ENCODE measurements at regions not wholly inside any gene's neighbourhood (a gene's known extent, or its start where the extent isn't known, plus 50 kb on each side); places are given as distances from the start of the nearest gene placed in this dataset.

DNA sequence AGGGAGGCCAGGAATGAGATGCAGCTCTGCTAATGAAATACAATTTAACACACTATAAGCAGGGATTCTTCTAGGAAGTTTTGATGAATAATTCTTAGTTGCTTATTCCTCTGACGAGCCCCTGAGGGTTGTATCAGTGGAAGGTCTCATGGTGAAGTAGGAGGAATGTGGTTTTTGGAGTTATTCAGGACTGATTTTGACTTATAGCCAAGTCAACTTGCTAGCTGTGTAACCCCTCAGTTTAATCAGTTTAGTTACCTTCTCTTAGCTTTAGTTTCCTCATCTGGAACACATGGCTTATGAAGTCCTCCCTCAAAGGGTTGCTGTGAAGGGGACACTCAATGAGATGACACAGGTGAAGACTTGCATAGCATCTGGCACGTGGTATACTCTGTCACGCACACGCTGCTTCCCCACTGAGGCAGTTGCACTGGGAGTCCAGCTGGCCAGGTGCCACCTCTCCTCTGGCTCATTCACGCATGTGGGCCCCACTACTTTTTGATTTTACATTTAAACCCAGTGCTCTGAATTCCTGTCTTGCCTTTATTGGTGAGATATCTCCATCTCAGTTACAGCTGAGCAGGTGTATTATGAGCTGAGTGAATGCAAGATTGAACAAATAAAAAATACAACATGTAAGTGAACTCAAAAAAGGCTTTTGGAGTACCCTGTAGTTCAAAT is 415.0 kb downstream of the ARHGEF28 start:
- peak; percentile 34 for DNase-seq

DNA sequence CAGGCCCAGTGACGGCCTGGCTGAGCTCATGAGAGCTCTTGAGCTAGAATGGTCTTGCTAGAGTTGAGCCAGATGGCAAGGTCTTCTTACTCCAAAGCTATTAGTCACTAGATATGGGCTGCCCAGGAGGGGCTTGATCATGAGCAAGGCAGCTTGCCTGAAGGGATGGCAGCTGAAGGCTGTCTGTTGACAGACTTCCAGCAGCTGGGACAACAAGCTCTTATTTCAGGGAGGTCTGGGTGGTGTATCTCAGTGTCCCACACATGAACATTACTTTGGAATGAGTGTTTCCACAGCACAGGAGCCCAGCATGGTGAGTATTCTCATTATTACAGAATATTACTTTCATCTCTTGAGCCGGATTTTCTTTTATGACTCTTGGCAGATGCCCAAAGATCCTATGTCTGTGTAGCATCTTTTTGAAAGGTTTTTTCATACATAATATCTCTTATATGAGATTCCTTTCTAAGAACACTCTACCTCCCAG is 414.1 kb downstream of the ARHGEF28 start:
- DNase-seq: peak; percentile 37

DNA sequence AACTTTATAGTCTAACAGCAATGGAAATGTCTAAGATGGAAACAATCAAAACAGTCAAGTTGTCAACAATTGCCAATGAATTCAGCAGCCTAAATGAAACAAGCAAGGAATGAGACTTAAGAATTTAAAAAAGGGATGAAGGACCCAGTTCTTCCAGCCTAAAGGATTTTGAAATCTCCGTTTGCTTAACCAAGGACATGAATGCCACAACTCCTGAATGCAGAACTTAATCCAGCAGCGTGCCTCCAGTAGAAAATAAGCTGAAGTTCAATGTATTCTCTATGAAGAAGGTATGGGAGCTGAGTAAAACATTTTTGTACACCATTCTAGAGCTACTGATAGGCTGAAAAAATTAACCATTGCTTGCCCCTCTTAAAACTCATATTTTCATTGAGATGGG is 411.3 kb downstream of the ARHGEF28 start:
- no peak for DNase-seq

DNA sequence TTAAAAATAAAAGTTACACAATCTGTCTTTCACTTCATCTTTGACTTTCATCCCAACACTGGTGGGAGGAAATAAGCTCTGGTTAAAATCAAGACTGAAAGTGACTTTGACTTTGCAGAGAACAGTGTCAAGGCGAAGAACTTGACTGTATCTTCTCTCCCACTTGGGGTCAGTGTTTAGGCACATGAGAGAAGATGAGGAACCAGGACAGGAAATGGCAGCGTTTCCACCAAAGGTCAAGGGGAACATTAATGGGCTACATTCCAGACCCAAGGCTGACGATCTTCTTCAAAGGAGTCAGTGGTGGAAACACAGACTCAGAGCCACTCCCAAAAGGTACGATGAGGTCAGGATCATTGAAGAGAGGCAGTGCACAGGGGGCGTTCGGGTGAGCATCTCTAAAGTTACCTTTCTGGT is 409.5 kb downstream of the ARHGEF28 start:
- DNase-seq: no peak

DNA sequence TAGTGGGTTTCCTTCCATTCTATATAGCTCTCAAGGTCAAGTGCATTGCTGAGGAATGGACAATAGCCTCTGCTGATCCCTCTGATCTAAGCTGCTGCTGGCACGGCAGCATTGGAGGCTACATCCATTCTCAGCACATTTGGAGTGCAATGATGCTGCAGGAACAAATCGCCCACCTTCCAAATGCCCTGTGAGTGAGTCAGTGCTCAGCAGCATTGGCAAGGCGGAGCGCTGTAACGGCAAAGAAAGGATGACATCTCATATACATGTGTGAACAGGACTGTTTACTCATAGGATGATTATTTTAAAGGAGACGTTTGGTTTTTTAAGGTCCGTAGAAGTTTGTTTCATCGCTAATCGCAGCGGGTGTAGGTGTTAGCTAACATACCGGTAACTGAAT is 408.7 kb downstream of the ARHGEF28 start:
- DNase-seq: no peak

DNA sequence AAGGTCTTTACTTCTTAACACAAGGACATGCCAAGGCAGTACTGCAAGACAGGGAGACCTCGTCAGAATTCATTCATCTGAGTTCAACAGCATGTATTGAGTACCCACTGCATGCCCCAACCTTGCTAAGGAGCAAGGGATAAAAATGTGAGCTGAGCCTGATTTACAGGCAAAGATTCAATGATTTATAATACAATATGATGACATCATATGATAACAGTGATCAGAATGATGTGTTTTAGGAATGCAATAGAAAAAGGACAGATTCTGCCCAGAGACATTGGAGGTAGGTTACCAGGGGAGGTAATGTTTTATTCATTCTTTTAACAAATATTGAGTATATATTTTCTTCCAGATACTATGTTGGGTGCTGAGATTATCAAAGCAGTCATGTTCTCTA is 406.6 kb downstream of the ARHGEF28 start:
- no peak for DNase-seq

DNA sequence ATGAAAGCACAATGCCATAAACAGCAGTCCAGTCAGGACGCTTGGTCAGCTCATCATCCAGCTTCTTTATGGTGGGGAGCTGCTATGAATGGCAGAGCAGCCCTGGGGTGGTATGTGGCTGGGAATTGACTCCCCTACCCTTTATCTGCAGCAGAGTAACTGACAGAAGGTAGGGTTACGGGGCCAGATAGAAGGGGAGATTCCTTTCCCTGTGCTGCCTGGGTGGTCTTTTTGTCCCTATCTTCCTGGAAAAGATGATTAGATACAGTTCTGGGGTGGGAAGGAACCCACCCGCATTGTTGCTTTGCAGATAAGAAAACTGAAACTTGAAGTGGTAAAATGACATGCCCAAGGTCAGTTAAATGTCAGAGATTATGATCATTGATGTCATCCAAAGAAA is 405.5 kb downstream of the ARHGEF28 start:
- no peak for DNase-seq

DNA sequence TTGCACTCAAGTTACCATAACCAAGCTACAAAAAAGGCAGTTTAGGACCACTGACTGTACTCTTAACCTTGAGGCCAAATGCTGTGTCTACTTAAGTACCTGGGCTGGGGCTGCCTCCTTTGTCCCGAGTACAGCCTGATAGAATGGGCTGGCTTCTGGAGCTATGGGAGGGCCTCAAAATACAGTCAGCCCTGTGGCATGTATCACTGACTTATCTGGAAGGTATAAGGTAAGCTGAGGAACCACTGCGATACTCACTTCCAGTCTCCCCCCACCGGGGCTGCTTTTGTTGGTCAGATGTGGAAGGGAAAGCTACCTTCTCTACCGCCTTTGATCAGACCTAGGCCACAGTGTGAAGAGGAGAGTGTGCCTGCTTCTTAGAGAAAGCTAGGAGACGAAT is 404.8 kb downstream of the ARHGEF28 start:
- no peak for DNase-seq

DNA sequence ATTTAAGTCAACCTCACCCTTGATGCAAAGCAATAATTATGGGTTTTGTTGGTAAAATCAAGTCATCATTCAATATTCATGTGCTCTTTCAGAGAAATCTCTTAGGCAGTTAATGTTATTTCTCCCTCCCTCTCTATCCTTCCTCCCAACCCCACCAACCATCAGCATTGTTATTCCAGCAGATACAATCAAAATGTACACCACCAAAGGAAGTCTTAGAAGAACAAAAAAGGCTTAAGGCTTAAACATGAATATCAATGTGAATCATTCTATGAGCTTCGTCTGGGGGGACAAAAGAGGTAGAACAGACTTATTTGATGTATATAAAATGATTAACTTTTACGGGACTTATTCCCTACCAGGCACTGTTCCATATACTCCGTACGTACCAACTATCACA is 404.4 kb downstream of the ARHGEF28 start:
- no peak for DNase-seq

DNA sequence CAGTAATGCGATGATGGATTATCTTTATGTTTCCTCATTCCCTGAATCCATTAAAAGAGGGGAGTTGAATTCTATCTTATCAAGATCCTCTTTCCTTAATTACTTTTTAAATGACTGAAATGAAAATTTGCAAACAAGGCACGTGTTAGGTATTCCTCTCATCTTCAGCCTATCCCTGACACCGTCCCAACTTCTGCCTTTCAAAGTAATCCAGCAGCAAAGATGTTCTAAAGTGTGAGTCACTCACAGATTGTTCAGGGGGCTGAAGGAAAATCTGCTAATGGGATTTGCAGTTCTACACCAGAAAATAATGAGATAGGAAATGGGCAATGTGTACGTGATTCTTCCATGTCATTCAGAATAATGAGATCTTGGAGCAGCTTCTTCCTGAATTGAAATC is 403.0 kb downstream of the ARHGEF28 start:
- no peak for DNase-seq

DNA sequence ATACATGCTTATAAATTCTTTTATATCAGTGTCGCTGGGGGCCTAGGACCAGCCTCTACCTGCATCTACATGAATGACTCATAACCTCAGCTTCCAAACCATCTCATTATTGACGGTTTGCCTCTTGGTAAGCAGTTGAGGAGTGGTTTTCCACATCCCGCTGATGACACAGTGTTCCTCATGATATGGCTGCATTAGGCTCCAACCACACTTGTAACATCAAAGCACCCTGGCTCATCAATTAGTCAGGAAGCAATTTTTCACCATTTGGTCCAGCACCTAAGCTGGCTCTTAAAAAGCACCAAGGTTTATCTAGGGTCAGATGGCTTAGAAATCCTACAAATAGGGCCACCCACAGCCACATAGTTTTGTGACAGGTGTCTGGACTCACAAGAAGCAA is 402.4 kb downstream of the ARHGEF28 start:
- no peak for DNase-seq

DNA sequence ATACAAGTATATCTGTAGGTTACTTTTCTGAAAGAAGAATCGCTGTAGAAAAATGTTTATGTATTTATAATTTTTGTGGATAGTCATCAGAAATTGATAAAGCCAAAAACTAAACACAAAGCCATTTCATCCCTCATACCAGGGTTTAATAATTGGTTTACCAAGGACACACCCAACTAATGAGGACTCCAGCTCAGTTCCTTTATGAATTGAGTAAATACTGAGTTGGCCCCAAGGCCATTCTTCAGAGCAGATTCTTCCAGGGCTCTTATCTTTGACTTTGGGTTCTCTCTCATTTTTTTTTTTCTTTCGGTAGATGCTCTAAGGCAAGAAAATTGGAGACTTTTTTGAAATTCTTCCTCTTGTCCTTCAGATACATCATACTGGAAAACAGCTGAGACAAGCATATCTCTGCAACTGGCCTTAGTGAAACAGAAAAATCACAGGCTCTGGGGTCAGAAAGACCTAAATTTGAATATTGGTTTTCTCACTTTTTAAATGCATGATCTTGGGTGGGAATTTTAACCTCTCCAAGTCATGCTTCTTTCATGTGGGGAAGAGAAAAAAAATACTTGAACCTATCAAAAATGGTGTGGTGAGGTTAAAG is 401.8 kb downstream of the ARHGEF28 start:
- no peak for DNase-seq

DNA sequence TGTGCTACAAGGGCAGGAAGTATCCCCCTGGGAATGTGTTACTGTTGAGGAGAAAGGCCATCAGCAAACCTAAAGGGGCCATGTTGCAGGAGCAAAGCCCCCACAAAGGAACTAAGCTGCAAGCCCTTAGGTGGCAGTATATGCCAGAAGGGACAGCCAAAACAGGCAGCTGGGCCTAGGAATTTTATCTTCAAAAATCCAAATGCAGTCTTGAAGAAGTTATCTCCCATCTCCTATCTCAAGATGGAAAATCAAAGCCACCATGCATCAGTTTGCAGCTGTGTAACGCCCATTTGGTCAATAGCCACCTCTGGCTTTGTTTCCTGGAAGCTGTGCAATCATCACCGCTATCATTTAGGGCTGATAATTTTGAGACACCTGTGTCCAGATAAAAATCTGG is 400.3 kb downstream of the ARHGEF28 start:
- DNase-seq: no peak

DNA sequence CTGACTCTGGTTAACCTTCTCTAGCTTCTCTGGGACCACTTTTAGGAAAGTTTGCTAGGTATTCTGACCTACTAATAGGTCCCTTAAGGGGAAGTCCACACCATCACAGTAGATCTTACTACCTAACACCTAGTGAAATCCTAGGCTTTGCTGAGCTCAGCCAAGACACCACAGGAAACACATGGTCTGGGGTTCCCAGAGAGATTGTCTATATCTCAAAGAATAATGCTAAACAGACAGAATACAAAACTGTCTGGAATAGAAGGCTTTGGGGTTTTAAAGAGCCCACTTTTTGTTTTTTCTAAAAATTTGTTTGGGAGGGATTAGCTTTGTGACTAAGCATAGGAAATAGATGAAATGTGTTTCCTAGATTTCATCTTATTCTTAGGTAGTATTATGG is 395.1 kb downstream of the ARHGEF28 start:
- no peak for DNase-seq

DNA sequence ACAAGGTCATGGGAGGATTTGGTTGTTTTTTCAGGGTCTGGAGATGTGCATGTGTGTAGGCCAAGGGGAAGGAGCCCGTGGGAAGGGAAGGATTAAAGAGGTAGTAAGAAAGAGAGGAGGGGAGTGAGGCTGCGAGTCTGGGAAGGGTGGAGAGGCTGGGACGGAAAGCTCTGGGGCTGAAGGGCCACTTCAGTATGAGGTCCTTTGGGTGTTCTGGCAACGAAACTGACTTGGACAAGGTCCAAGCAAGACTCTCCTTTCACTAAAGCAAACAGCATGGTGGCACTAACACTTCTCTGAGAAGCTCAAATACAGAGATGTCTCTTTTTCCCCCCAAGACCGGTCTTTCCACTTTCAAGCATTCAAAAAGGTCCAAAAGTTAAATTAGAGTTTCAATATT is 394.5 kb downstream of the ARHGEF28 start:
- peak; percentile 73 for DNase-seq

DNA sequence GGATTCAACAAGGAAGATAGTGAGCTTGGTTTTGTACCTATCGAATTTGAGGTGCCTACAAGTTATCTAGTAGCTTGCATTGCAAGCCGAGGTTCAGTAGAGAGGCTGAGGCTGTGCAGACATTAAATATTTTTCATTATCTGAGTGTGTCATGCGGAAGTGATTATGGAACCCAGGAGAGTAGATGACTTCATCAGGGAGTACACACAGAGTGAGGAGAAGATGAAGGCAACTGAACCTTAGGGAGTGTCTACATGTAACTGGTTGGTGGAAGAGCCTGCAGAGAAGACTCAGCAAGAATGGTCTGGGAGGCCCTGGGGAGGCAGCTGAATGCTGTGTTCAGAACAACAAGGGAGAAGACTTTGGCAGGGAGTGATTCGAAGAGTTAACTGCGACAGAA is 393.9 kb downstream of the ARHGEF28 start:
- DNase-seq: peak; percentile 23

DNA sequence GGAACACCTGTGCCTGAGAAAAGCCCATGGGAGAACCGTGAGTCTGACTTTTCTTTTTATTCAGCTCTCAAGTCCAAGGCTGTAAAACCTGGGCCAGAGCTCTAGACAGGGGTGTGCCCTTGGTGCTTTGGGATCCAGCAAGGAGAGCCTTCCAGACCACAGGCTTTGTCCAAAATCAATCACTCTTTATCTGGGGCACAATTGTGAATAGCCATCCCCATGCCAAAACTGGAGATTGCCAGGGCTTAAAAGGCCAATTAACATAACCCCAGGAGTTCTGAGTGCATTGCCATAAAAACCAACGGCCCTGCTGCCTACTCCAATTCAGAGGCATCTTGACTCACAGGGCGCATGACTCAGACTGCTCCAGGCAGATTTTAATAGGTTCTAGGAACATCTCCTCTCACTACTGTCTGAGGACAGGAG is 391.8 kb downstream of the ARHGEF28 start:
- peak; percentile 91 for DNase-seq

DNA sequence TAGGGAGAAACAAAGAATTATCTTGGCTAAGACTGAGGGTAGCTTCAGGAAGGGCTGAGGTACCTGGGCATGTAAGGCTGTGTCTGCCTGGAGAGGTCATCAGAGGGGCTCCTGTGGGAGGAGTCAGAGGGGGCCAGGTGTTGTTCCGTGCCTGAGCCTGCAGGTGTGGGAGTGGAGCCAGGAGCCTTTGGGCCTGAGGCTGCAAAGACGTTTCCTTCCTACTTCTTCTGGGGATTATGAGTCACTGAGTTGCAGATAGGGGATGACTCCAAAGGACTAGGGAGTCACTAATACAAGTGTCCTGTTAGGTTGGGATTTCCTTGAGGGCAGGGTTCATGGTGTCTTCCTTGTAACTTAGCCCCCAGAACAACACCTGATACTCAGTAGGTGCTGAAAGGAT is 391.1 kb downstream of the ARHGEF28 start:
- DNase-seq: peak; percentile 52

DNA sequence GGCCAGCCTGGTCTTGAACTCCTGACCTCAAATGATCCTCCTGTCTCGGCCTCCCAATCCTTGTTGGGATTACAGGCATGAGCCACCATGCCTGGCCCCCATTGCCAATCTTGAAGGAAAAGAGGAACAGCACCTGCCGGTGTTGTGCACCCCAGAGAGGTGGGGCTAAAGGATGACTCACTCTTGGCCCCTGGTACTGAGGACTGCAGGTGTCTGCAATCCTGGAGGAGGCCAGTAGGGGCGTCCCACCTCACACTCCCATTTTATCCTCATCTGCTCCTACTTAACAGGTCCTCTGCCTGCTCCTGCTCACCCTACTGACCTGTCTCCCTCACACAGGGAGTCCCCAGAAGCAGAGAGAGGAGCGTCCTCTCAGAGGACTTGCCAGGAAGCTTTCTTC is 390.4 kb downstream of the ARHGEF28 start:
- DNase-seq: no peak

DNA sequence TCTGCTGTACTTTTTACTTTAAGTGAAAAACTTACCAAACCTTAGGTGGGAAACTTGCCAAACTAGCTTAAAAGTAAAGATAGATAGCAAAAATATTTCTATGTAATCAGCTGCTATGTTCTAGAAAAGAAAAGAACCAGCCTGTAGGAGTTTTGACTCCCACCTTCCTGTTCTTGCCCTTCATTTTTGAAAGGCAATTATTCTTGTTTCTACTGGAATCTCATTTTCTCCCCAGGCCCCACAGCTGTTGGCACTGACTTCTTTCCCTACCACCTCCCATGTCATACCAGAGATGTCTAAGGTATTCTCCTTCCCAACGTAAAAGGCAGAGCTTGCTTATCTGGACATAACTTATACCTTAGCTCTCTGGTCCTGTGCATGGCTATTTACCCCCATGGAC is 389.7 kb downstream of the ARHGEF28 start:
- DNase-seq: no peak

DNA sequence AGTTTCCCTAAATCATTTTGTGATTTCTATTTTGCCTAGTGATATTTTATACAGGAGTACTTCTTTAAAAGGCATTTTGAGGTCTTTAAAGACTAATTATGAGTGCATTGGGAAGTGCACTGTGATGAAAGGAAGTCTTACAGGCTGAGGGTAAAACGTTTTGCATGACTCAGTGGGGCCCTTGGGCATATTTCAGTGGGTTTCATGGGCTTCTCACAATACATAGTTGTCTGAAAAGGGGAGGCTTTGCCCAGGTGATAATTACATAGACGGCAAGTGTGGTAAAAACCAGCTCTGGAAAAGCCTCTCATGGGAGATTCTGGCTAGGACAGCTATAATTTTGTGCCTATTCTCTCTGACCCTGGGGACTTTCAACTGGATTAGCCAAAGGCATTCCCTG is 387.2 kb downstream of the ARHGEF28 start:
- no peak for DNase-seq

DNA sequence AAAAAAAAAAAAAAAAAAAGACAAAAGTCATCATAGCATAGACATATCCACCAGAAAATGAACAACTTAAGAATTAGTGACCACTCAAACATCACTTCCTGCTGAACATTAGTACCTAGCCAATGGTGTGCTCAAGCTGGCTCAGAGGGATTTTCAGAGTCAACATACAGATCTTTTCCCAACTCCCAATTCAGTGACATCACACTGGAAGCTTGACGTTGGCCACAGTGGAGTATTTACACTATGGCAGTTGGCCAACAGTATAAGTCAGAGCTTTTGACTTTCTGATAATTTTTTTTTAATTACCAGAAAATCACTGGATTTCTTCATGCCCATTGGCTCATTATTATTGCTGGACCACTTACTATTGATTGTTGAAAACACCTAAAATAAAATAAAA is 383.5 kb downstream of the ARHGEF28 start:
- DNase-seq: no peak

DNA sequence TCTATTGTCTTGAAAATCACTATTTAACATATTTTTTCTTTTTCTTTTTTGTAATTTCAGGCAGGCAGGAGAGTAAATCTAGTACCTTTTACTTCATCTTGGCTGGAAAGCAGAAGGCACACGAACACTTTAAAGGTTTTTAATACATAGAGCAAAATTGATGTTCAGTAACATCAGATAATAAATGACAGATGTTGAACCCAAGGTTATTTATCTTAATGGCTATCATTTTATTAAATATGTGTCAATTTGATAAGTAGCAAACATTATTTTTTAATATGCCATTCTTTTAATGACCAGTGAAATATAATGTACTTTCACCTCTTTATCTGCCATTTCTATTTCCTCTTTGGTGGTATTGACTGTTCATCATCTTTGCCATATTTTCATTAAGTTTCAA is 381.2 kb downstream of the ARHGEF28 start:
- DNase-seq: no peak

DNA sequence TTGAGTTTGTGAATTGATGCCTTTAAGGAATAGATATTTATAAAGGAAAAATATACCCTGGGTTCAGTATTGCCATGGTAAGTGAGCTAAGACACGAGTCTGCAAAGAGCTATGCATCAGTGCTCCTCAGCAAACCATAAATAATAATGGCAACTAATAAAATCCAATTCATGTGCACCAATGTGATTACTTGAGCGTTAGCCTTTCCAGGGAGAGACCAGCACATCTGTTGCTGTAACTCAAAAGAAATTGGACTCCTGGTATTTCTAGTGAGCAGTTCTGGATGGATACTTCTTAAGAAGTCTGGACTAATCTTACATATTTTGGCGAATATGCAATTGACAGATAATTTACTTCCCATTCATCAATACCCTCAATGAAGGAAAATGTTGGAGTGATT is 373.3 kb downstream of the ARHGEF28 start:
- DNase-seq: peak; percentile 18

DNA sequence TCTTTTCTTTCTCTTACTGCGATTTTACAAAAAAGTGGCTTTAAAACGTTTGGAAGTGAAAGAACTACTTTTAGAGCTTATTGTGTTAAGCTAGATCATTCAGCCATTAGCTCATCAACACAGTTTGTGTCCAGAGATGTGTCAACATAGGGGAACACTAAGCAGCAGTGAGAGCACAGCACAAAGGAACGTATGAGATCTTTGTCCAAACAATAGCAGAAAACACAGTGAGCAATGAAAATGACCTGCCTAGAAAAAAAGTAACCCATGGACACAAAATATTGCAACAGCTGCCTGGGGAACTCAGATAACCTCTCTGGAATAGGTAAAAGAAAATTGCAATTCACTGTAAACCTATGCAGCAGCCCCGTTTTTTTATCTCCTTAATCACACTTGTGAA is 372.5 kb downstream of the ARHGEF28 start:
- no peak for DNase-seq
